ENCODE measurements at regions not wholly inside any gene's neighbourhood (a gene's known extent, or its start where the extent isn't known, plus 50 kb on each side); places are given as distances from the start of the nearest gene placed in this dataset.
A peak's percentile ranks its signal among the peaks of the same experiment; 100 is the strongest.
"Not testable (repeated sequence)": the region's sequence is repeated elsewhere in the genome, so short reads cannot be mapped to it uniquely, and the experiment has no call there.

GRCh38 chr6:127406722-127407121 is 52.5 kb downstream of the KIAA0408 start:
- not testable (repeated sequence) for H3K9ac ChIP-seq; H3K27me3 ChIP-seq; H4K20me1 ChIP-seq; H3K4me3 ChIP-seq; H3K9me3 ChIP-seq (replicated peaks in 1 of 11); H3K4me2 ChIP-seq; H3K36me3 ChIP-seq; H3K27ac ChIP-seq
- H3K4me1 ChIP-seq: peaks cover 14 to 24% (median 17%) of the 10 kb centered on the region in 10 experiments

- Histone ChIP-seq H3K27me3 (no peaks in the 10 kb centered on the region), H4K20me1 (no peaks in the 10 kb centered on the region), H3K27ac (no peak overlapping the region), H3K4me3 (no peak overlapping the region), H3K4me2 (no peak overlapping the region), H3K9me3 (replicated peaks in 1 of 11) (peaks cover 0 to 6% (median 0%) of the 10 kb centered on the region in 11 experiments; a peak in 5 of 22 replicates), H3K36me3 (no peaks in the 10 kb centered on the region), H3K9ac (no peak overlapping the region), H3K4me1 (peaks cover 14 to 24% (median 17%) of the 10 kb centered on the region in 10 experiments)
- no peak for TF ChIP-seq Cebpa-rat (IDR thresholded peaks at IDR 0.05)
Measured at GRCh38 chr6:127406122-127406521, 53.1 kb downstream of the KIAA0408 start.

- H3K36me3 ChIP-seq: no peaks in the 10 kb centered on the region
- no peaks in the 10 kb centered on the region for H3K27me3 ChIP-seq
- no peak for TF ChIP-seq Cebpa-rat (IDR thresholded peaks at IDR 0.05)
- H3K4me3 ChIP-seq: no peak overlapping the region
- no peak overlapping the region for H3K27ac ChIP-seq
- H4K20me1 ChIP-seq: no peaks in the 10 kb centered on the region
- H3K9me3 ChIP-seq (replicated peaks in 1 of 11): peaks cover 0 to 6% (median 0%) of the 10 kb centered on the region in 11 experiments; a peak in 6 of 22 replicates
- no peak overlapping the region for H3K4me2 ChIP-seq
- peaks cover 14 to 24% (median 17%) of the 10 kb centered on the region in 10 experiments for H3K4me1 ChIP-seq
- no peak overlapping the region for H3K9ac ChIP-seq
Measured at GRCh38 chr6:127404594-127405178, 54.5 kb downstream of the KIAA0408 start.

DNA sequence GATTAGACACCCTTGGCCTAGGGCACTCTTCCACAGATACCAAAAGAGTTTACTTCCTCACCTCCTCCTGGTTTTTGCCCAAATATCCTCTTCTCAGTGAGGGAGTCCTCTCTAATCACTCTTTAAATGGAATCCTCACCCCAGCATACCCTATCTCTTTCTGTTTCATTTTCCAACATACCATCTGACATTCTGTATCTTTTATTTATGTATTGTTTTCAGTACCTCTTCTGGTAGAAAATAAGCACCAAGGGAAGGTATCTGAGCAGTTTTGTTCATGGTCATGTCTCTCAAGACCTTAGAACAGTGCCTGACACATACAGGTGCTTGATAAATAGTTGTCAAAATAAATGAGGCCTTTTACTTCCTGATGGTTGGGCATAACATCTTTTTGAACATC is 55.1 kb downstream of the KIAA0408 start:
- no peak overlapping the region for H3K27ac ChIP-seq
- H3K27me3 ChIP-seq: no peaks in the 10 kb centered on the region
- H3K4me3 ChIP-seq: no peak overlapping the region
- no peaks in the 10 kb centered on the region for H4K20me1 ChIP-seq
- no peak for TF ChIP-seq Cebpa-rat (IDR thresholded peaks at IDR 0.05)
- H3K4me1 ChIP-seq: peaks cover 14 to 24% (median 17%) of the 10 kb centered on the region in 10 experiments
- H3K9me3 ChIP-seq (replicated peaks in 1 of 11): peaks cover 0 to 6% (median 0%) of the 10 kb centered on the region in 11 experiments; a peak in 6 of 22 replicates
- peak overlapping the region in 6 of 11 experiments; percentile 18 to 67 (median 42); a peak in 6 of 22 replicates for H3K4me2 ChIP-seq
- no peak overlapping the region for H3K9ac ChIP-seq
- H3K36me3 ChIP-seq: no peaks in the 10 kb centered on the region

GRCh38 chr6:127403636-127404035 is 55.6 kb downstream of the KIAA0408 start:
- Histone ChIP-seq H3K4me2 (peak overlapping the region in 9 of 11 experiments; percentile 16 to 67 (median 42); a peak in 15 of 22 replicates), H3K9ac (no peak overlapping the region), H3K4me3 (no peak overlapping the region), H3K4me1 (peaks cover 14 to 24% (median 17%) of the 10 kb centered on the region in 10 experiments), H3K27me3 (no peaks in the 10 kb centered on the region), H3K36me3 (no peaks in the 10 kb centered on the region), H4K20me1 (no peaks in the 10 kb centered on the region), H3K9me3 (replicated peaks in 1 of 11) (peaks cover 0 to 6% (median 0%) of the 10 kb centered on the region in 11 experiments; a peak in 6 of 22 replicates), H3K27ac (0 out of 22 replicates have a peak overlapping the region, but pooled peaks of 1 of the 11 experiments have one; percentile 20)
- no peak for TF ChIP-seq Cebpa-rat (IDR thresholded peaks at IDR 0.05)

GRCh38 chr6:127402890-127403617 is 56.1 kb downstream of the KIAA0408 start:
- no peaks in the 10 kb centered on the region for H3K36me3 ChIP-seq
- H3K27me3 ChIP-seq: no peaks in the 10 kb centered on the region
- no peak overlapping the region for H3K9ac ChIP-seq
- H3K4me1 ChIP-seq: peaks cover 14 to 24% (median 17%) of the 10 kb centered on the region in 10 experiments
- peak overlapping the region in 3 of 11 experiments; percentile 1 to 20 (median 12); a peak in 2 of 22 replicates for H3K27ac ChIP-seq
- no peak for TF ChIP-seq Cebpa-rat (IDR thresholded peaks at IDR 0.05)
- no peak overlapping the region for H3K4me3 ChIP-seq
- peaks cover 0 to 6% (median 0%) of the 10 kb centered on the region in 11 experiments; a peak in 6 of 22 replicates for H3K9me3 ChIP-seq (replicated peaks in 1 of 11)
- no peaks in the 10 kb centered on the region for H4K20me1 ChIP-seq
- H3K4me2 ChIP-seq: peak overlapping the region; percentile 16 to 67 (median 42); a peak in 21 of 22 replicates

DNA sequence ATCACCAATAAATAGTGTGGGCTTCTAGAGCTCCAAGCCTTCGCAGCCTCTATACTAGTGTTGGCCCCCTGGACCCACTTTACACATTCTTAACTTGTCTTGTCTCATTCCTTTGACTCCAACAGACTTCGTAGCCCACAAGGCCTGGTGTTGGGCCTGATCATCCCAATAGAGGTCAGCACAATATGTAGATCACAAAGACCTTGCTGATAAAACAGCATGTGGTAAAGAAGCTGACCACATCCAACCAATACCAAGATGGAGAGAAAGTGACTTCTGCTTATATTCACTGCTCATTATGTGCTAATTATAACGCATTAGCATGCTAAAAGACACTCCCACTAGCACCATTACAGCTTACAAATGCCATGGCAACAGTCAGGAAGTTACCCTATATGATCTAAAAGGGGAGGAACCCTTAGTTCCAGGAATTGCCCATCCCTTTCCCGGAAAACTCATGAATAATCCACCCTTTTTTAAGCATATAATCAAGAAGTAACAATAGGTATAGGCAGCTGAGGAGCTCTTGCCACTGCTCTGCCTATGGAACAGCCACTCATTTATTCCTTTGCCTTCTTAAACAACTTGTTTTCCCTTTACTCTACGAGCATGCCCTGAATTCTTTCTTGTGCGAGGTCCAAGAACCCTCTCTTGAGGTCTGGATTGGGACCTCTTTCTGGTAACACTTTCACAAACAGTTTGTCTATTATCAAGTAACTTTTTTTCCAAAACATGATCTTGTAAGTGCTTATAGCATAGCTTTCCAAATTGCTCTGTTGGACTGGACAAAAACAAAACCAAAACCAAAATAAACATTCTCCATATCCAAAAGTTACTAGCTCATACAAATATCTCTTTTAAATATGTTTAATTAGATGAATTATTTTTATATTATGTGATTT is 54.6 kb upstream of the ECHDC1 start:
- peaks cover 6 to 7% (median 6%) of the 10 kb centered on the region in 10 experiments; a peak in 19 of 20 replicates for H3K4me1 ChIP-seq
- no peak for TF ChIP-seq Cebpa-rat (IDR thresholded peaks at IDR 0.05)
- H3K4me2 ChIP-seq: no peak overlapping the region
- no peak overlapping the region for H3K27ac ChIP-seq
- no peaks in the 10 kb centered on the region for H4K20me1 ChIP-seq
- no peak overlapping the region for H3K4me3 ChIP-seq
- no peaks in the 10 kb centered on the region for H3K36me3 ChIP-seq
- H3K9ac ChIP-seq: no peak overlapping the region
- no peaks in the 10 kb centered on the region; a peak in 1 of 22 replicates for H3K9me3 ChIP-seq (replicated peaks in 1 of 11)
- no peaks in the 10 kb centered on the region for H3K27me3 ChIP-seq

DNA sequence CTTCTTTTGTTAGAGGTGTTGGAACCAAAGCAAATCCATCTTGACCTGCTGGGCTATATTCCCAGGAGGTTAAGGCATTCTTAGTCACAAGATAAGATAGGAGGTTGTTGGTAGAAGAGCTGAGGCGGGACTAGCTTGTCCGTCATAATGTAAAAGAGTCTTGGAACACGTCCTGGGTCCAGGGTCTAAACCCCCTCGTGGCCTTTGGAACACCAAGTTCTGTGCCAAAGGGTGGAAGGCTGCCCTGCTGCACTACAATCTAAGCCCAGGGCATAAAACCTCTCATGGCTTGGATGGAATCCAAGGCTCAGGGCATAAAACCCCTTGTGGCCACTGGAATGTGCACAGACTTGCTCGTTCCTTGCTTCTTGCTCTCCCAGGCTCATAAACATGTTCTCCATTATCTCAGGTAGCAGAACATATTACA is 53.8 kb upstream of the ECHDC1 start:
- H3K4me3 ChIP-seq; H3K9ac ChIP-seq; H3K27ac ChIP-seq; H3K36me3 ChIP-seq; H3K9me3 ChIP-seq (replicated peaks in 1 of 11); H4K20me1 ChIP-seq; H3K4me1 ChIP-seq; H3K4me2 ChIP-seq; H3K27me3 ChIP-seq: not testable (repeated sequence)
